ENCODE measurements at regions not wholly inside any gene's neighbourhood (a gene's known extent, or its start where the extent isn't known, plus 50 kb on each side); places are given as distances from the start of the nearest gene placed in this dataset.

- no peak overlapping the region for H3K4me3 ChIP-seq (ENCODE audit: low read depth, low read length)
- DNase-seq (ENCODE audit: low read depth): no peak
- TF ChIP-seq CTCF (IDR thresholded peaks at IDR 0.05; ENCODE audit: insufficient read depth, low read depth, low read length, missing control alignments): no peak
These were observed 171.2 kb downstream of the C1D start for GRCh38 chr2:67891642-67892041.

- no peak overlapping the region for H3K4me3 ChIP-seq (ENCODE audit: low read depth, low read length)
- TF ChIP-seq CTCF (IDR thresholded peaks at IDR 0.05; ENCODE audit: insufficient read depth, low read depth, low read length, missing control alignments): no peak
- DNase-seq (ENCODE audit: low read depth): no peak
These were observed 170.4 kb downstream of the C1D start for GRCh38 chr2:67892339-67892846.

GRCh38 chr2:67895227-67895941 is 167.4 kb downstream of the C1D start:
- H3K4me3 ChIP-seq (ENCODE audit: low read depth, low read length): no peak overlapping the region
- DNase-seq (ENCODE audit: low read depth): no peak
- no peak for TF ChIP-seq CTCF (IDR thresholded peaks at IDR 0.05; ENCODE audit: insufficient read depth, low read depth, low read length, missing control alignments)

GRCh38 chr2:67896076-67896475 is 166.7 kb downstream of the C1D start:
- no peak overlapping the region for H3K4me3 ChIP-seq (ENCODE audit: low read depth, low read length)
- no peak for TF ChIP-seq CTCF (IDR thresholded peaks at IDR 0.05; ENCODE audit: insufficient read depth, low read depth, low read length, missing control alignments)
- no peak for DNase-seq (ENCODE audit: low read depth)

GRCh38 chr2:67896476-67896875 is 166.3 kb downstream of the C1D start:
- DNase-seq (ENCODE audit: low read depth): no peak
- no peak overlapping the region for H3K4me3 ChIP-seq (ENCODE audit: low read depth, low read length)
- TF ChIP-seq CTCF (IDR thresholded peaks at IDR 0.05; ENCODE audit: insufficient read depth, low read depth, low read length, missing control alignments): no peak

GRCh38 chr2:67898595-67898994 is 164.2 kb downstream of the C1D start:
- DNase-seq (ENCODE audit: low read depth): no peak
- no peak for TF ChIP-seq CTCF (IDR thresholded peaks at IDR 0.05; ENCODE audit: insufficient read depth, low read depth, low read length, missing control alignments)
- no peak overlapping the region for H3K4me3 ChIP-seq (ENCODE audit: low read depth, low read length)

GRCh38 chr2:67899187-67899586 is 163.6 kb downstream of the C1D start:
- DNase-seq (ENCODE audit: low read depth): no peak
- no peak overlapping the region for H3K4me3 ChIP-seq (ENCODE audit: low read depth, low read length)
- no peak for TF ChIP-seq CTCF (IDR thresholded peaks at IDR 0.05; ENCODE audit: insufficient read depth, low read depth, low read length, missing control alignments)

Data from GM12865 (cell line).